GM21723 (cell line): ENCODE measurements at regions not wholly inside any gene's neighbourhood (a gene's known extent, or its start where the extent isn't known, plus 50 kb on each side); places are given as distances from the start of the nearest gene placed in this dataset.
"Not testable (repeated sequence)": the region's sequence is repeated elsewhere in the genome, so short reads cannot be mapped to it uniquely, and the experiment has no call there.

Source experiments
- ATAC-seq: cut with Tn5 transposase; IDR thresholded peaks from one replicate; pipeline ENCODE4 v1.9.1; 2021; ENCODE audit warnings: mild to moderate bottlenecking, moderate library complexity; ENCODE audit not compliant: unreplicated experiment

- no peak for ATAC-seq
Measured at GRCh38 chr2:196515608-196516007, 123.9 kb upstream of the CCDC150 start.

GRCh38 chr2:196516564-196516963 lies 123.0 kb upstream of the CCDC150 start:
- no peak for ATAC-seq

GRCh38 chr2:196520605-196521004 lies 118.9 kb upstream of the CCDC150 start:
- ATAC-seq: no peak

- ATAC-seq: not testable (repeated sequence)
Measured at GRCh38 chr2:196526981-196527725, 112.4 kb upstream of the CCDC150 start.

- ATAC-seq: no peak
Measured at GRCh38 chr2:196528486-196529223, 110.9 kb upstream of the CCDC150 start.

- ATAC-seq: no peak
Measured at GRCh38 chr2:196530910-196531309, 108.6 kb upstream of the CCDC150 start.

GRCh38 chr2:196533772-196534397 lies 105.6 kb upstream of the CCDC150 start:
- no peak for ATAC-seq

- ATAC-seq: no peak
Measured at GRCh38 chr2:196534495-196534894, 105.0 kb upstream of the CCDC150 start.

- ATAC-seq: no peak
Measured at GRCh38 chr2:196535061-196535460, 104.5 kb upstream of the CCDC150 start.

- ATAC-seq: no peak
Measured at GRCh38 chr2:196535742-196536141, 103.8 kb upstream of the CCDC150 start.

GRCh38 chr2:196537311-196537710 lies 102.2 kb upstream of the CCDC150 start:
- no peak for ATAC-seq

- no peak for ATAC-seq
Measured at GRCh38 chr2:196538189-196538588, 101.3 kb upstream of the CCDC150 start.

GRCh38 chr2:196538646-196539045 lies 100.9 kb upstream of the CCDC150 start:
- no peak for ATAC-seq

- no peak for ATAC-seq
Measured at GRCh38 chr2:196544906-196545433, 94.5 kb upstream of the CCDC150 start.

- no peak for ATAC-seq
Measured at GRCh38 chr2:196546151-196546919, 93.2 kb upstream of the CCDC150 start.

GRCh38 chr2:196549052-196549451 lies 90.5 kb upstream of the CCDC150 start:
- ATAC-seq: no peak

GRCh38 chr2:196551014-196551413 lies 88.5 kb upstream of the CCDC150 start:
- no peak for ATAC-seq

GRCh38 chr2:196555161-196555560 lies 84.4 kb upstream of the CCDC150 start:
- ATAC-seq: no peak

GRCh38 chr2:196555726-196556125 lies 83.8 kb upstream of the CCDC150 start:
- no peak for ATAC-seq

GRCh38 chr2:196558497-196558896 lies 81.0 kb upstream of the CCDC150 start:
- ATAC-seq: no peak

GRCh38 chr2:196563876-196564275 lies 75.6 kb upstream of the CCDC150 start:
- ATAC-seq: no peak
